Astrocyte of the spinal cord (primary cell): ENCODE measurements at regions not wholly inside any gene's neighbourhood (a gene's known extent, or its start where the extent isn't known, plus 50 kb on each side); places are given as distances from the start of the nearest gene placed in this dataset.

Source experiments
- DNase-seq: peaks from one replicate; pipeline ENCODE4 v3.0.0; 2011; ENCODE audit warnings: low read depth, low spot score
- H3K4me3 ChIP-seq: 2 replicates; pipeline ENCODE4 v1.5.1; 2011; ENCODE audit warnings: low read depth, mild to moderate bottlenecking, low read length, moderate library complexity
- in situ Hi-C: cut with HindIII; loops from 2 replicates; pipeline ENCODE4 v1.10.0; 2017; ENCODE audit warnings: low sequenced_read_pairs
- TF ChIP-seq, protein P1 (sequence below): IDR thresholded peaks from 2 replicates; pipeline ENCODE4 v1.5.1; 2012; ENCODE audit warnings: low read depth, mild to moderate bottlenecking, low read length, inconsistent platforms

DNA sequence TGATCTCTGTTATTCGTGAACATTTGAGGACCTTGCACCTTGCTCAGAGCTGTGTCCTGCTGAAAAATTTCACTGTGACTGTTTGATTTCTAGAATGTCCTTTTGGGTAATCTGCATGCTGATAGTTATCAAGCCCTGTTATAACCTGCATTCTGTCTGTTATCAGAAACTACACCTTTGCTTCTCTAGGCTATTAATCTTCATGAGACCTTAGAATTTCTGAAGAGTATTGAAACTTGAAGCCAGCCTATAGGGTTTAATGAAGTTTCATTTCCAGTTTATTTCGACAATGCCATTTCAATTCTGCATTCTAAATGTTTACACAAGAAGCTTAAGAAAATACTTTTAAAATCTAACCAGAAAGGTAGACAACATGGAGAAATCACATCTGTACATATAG lies 856.2 kb downstream of the SORCS1 start:
- in situ Hi-C loops = no loop called here
- TF ChIP-seq, protein P1, sequence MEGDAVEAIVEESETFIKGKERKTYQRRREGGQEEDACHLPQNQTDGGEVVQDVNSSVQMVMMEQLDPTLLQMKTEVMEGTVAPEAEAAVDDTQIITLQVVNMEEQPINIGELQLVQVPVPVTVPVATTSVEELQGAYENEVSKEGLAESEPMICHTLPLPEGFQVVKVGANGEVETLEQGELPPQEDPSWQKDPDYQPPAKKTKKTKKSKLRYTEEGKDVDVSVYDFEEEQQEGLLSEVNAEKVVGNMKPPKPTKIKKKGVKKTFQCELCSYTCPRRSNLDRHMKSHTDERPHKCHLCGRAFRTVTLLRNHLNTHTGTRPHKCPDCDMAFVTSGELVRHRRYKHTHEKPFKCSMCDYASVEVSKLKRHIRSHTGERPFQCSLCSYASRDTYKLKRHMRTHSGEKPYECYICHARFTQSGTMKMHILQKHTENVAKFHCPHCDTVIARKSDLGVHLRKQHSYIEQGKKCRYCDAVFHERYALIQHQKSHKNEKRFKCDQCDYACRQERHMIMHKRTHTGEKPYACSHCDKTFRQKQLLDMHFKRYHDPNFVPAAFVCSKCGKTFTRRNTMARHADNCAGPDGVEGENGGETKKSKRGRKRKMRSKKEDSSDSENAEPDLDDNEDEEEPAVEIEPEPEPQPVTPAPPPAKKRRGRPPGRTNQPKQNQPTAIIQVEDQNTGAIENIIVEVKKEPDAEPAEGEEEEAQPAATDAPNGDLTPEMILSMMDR = no peak
- H3K4me3 ChIP-seq = no peak overlapping the region
- no peak for DNase-seq

DNA sequence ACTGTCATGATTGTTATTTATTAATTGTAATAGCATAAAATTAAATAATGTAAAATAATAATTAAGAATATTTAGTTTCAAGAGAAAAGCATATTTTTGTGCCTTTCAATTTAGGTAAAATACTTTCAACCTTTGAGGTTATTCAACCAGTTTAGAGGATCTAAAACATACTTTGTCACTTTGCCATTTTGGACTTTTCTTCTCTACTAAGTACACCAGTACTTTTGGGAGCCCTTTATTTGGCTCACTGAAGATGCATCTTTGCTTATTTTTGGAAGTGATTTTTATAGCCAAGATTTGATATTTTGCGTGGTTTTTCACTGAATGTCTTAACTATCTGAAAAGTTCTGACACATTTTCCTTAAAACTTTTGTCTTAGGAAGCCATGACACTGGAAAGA lies 860.5 kb downstream of the SORCS1 start:
- H3K4me3 ChIP-seq = no peak overlapping the region
- in situ Hi-C loops = no loop called here
- TF ChIP-seq, protein P1 = no peak
- DNase-seq = no peak

DNA sequence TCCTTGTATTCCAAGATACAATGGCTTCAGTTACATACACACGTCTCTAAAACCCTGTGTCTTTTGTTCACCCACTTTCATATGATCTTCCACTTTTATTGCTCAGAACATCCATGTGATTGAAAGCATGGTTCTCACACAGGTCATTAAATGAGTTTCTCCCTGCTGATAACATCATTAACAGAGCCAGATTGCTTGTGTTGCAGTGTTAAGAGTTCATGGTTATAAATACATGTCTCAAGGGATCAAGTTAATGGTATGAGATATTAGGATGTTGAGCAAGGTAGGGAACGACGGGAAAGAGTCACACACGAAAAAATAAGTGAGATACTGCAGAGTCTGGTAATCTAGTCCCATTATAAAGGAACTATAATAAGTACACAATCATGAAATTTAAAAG lies 861.5 kb downstream of the SORCS1 start:
- TF ChIP-seq, protein P1 = no peak
- DNase-seq = no peak
- in situ Hi-C loops = no loop called here
- H3K4me3 ChIP-seq = no peak overlapping the region

DNA sequence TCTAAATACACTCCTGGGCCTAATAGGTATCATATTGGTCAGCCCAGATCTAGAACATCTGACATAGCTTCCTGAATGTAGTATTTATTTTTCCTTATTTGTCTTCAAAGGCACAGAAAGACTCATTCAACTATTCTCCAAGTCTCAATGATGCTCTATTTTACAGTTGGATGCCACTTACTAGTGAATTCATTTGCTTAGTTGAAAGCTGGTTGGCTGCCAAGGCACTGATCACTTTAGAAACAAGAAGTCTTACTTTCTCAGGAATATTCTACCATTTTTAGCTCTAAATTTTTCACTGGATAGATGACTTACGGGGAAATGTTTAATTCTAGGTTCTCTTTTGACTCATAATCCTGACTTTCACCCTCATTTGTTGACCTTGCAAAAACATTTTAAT lies 863.4 kb downstream of the SORCS1 start:
- TF ChIP-seq, protein P1 = no peak
- H3K4me3 ChIP-seq = no peak overlapping the region
- in situ Hi-C loops = no loop called here
- DNase-seq = no peak

DNA sequence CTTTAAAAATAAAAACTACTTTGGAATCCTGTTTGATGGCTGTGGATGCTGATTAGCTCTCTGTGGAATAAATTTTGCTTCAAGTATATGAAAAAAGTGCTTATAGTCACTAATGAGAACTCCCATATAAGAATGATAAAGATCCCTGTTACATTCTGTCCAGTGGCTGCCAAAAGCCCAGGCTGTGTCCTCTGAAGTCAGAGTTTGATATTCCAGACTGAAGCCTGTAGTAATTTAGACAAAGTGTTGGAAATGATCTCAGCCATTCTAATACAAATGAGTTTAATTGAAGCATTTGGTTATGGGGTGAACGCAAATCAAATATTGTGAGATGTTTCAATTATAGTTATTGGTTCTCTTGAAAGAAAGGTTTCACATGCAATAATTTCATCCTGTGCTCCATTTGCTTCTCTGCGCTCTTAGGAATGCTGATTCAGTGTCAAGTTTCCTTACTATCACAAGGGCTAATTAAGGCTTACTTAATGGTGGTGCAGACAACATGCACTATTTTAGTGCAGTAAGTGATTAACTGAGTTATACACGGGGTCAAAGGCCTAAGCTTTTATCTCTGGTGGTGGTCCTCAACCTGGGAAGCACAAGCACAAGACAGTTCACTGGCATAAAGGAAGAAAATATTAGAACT lies 867.6 kb downstream of the SORCS1 start:
- H3K4me3 ChIP-seq = no peak overlapping the region
- in situ Hi-C loops = no loop called here
- TF ChIP-seq, protein P1 = no peak
- DNase-seq = no peak

DNA sequence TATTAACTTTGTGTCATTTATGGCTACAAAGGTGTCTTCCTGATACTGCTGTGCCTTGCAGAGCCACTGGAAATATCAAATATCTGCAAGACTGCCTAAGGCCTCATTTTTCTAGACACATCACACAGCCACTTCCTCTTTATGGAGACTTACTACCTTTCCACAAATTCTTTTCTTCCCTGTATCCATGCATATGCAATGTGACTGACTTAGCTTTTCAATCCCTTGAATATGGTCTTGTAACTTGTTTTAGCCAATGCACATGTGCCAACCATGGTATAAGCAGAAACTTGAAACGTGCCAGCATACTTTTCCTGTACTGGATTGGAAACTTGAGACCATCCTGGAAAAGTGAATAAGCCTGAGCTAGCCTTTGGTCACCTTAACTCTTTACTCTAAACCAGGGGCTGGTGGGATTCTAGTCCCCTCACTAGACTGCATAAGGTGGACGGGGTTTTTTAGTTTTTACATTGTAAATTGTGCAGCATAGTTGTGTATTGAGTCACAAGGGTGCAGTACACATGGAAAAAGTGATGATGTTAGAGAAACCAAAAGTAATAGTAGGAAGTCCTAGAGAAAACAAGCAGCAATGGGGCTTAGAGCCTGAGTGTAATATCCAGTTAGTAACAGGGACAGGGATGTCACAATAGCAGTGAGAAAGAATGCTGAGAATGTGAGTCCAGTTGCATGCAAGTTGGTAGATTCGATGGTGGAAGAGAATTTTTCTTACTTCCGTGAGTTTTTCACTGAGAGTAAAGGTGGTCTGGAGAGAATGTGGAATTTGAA lies 879.5 kb downstream of the SORCS1 start:
- H3K4me3 ChIP-seq = no peak overlapping the region
- in situ Hi-C loops = no loop called here
- DNase-seq = no peak
- TF ChIP-seq, protein P1 = no peak
